ENCODE measurements at regions not wholly inside any gene's neighbourhood (a gene's known extent, or its start where the extent isn't known, plus 50 kb on each side); places are given as distances from the start of the nearest gene placed in this dataset.
A peak's percentile ranks its signal among the peaks of the same experiment; 100 is the strongest.

DNA sequence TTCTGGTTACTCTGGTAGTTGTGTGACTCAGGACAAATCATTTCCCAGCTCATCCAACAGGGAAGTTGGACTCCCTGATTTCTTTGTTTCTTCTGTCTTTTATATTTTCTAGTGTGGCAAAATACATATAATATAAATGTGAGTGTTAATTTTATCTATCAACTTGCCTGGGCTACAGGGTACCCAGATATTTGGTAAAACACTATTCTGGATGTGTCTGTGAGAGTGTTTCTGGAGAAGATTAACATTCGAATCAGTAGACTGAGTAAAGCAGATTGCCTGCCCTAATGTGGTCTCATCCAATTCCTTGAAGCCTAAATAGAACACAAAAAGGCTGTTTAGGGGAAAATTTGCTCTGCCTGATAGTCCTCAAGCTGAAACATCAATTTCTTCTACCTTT lies 91.1 kb upstream of the EPCAM start:
- DNase-seq (ENCODE audit: low read depth), result no peak
- TF ChIP-seq, protein P1, sequence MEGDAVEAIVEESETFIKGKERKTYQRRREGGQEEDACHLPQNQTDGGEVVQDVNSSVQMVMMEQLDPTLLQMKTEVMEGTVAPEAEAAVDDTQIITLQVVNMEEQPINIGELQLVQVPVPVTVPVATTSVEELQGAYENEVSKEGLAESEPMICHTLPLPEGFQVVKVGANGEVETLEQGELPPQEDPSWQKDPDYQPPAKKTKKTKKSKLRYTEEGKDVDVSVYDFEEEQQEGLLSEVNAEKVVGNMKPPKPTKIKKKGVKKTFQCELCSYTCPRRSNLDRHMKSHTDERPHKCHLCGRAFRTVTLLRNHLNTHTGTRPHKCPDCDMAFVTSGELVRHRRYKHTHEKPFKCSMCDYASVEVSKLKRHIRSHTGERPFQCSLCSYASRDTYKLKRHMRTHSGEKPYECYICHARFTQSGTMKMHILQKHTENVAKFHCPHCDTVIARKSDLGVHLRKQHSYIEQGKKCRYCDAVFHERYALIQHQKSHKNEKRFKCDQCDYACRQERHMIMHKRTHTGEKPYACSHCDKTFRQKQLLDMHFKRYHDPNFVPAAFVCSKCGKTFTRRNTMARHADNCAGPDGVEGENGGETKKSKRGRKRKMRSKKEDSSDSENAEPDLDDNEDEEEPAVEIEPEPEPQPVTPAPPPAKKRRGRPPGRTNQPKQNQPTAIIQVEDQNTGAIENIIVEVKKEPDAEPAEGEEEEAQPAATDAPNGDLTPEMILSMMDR (IDR thresholded peaks at IDR 0.05; ENCODE audit: insufficient read depth, low read depth, low read length, missing control alignments), result no peak
- no peak overlapping the region for H3K4me3 ChIP-seq (ENCODE audit: low read length)

DNA sequence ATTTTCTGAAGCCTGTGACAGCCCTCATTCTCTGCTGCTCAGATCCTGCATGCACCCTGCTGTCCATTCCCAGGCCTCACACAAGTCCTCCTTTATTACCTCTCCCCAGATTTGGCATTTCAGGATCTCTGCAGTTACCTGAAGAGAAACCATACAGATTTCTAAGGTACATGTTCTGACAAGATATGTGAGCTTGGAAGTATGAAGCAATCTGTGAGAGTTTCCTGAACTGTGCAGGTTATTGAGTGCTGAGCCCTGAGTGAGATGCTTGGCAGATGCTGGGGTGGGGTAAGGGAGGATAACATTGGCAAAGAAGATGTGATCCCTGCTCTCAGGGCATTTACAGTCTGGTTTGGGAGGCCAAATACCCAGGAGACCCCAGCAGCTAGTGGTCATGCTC lies 91.9 kb upstream of the EPCAM start:
- TF ChIP-seq, protein P1 (IDR thresholded peaks at IDR 0.05; ENCODE audit: insufficient read depth, low read depth, low read length, missing control alignments), result no peak
- peak; percentile 85 for DNase-seq (ENCODE audit: low read depth)
- H3K4me3 ChIP-seq (ENCODE audit: low read length), result no peak overlapping the region

DNA sequence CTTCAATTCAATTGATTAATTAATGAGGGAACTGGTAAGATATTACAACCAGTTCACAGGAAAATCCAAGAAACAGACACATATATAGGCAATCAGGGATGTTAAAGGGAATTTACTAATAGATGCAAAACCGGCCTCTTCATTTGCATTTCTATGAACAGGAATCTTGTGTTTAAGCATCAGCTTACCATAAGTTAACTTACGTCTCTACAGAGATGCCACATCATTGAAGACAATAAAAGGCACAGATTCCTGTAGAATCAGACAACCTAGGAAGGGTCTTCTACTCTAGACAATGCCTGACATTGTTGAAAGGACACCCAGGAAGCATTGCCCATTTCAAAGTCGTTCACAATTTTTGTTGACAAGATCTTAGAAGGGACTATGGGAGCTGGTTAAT lies 93.0 kb upstream of the EPCAM start:
- DNase-seq (ENCODE audit: low read depth), result no peak
- TF ChIP-seq, protein P1 (IDR thresholded peaks at IDR 0.05; ENCODE audit: insufficient read depth, low read depth, low read length, missing control alignments), result no peak
- H3K4me3 ChIP-seq (ENCODE audit: low read length), result no peak overlapping the region

DNA sequence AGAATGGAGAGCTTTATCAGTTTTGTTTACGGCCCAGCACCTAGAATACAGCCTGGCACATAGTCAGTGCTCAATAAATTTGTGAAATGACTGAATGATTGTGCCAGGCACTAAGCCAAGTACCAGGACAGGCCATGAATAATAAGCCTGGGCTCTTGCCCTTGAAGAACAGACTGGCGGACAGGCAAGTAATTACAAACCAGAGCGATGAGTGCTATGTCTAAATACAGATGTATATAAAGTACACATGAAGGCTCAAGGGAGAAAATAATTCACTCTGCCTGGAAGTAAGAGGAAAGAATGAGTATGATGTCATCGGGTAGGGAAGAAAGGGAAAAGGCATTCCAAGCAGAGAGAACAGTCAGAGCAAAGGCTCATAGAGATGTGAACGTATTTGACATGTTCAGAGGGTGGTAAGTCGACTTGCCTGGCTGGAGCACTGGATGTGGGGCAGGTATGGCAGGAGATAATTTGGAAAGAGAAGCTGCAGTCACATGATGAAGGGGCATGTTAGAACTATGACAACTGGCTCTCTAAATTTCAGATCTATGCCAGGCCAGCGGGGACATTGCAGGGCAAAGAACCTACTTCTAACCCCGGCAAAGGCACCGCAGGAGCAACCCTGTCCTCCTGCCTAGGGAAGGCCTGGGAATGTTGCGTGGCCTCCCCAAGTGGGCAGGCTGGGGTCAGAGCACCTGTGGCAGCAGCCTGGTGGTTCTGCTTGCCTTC lies 94.9 kb upstream of the EPCAM start:
- H3K4me3 ChIP-seq (ENCODE audit: low read length), result no peak overlapping the region
- TF ChIP-seq, protein P1 (IDR thresholded peaks at IDR 0.05; ENCODE audit: insufficient read depth, low read depth, low read length, missing control alignments), result no peak
- DNase-seq (ENCODE audit: low read depth), result peak; percentile 59

DNA sequence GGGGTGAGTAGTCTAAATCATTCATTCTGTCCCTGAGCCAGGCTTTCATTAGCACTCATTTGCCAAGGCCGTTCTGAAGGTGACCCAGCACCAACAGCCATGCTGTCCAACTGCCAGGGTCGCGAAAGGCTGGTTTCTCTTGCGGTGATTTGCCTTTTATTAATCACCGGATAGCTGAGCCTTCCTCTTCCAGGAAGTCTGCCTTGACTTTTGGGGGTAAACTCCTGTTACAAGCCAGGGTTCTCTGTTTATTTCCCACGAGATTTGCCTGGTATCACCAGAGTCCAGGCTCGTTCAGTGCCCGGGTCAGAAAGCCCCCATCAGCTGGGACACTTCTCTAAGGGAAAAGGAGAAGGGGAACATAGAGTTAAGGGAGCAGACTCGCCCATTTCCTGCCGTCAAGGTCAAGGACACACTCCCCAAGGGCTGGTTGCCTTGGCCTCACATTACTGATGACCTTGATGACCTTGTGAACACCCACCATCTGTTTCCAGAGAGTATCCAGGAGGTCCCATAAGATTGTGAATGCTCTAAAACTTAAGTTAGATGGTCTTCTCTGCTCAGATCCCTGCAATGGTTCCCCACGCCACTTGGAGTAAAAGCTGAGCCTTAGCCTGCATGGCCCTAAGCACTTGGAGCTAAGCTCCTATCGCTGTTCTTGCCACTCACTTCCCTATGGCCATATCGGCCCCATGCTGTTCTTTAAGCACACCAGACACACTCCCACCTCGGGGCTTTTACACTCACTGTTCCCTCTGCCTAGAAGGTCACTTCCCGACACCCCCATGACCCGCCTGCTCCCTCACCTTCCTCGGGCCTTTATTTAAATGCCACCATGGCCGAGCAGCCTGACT lies 96.0 kb upstream of the EPCAM start:
- TF ChIP-seq, protein P1 (IDR thresholded peaks at IDR 0.05; ENCODE audit: insufficient read depth, low read depth, low read length, missing control alignments), result no peak
- no peak overlapping the region for H3K4me3 ChIP-seq (ENCODE audit: low read length)
- no peak for DNase-seq (ENCODE audit: low read depth)

DNA sequence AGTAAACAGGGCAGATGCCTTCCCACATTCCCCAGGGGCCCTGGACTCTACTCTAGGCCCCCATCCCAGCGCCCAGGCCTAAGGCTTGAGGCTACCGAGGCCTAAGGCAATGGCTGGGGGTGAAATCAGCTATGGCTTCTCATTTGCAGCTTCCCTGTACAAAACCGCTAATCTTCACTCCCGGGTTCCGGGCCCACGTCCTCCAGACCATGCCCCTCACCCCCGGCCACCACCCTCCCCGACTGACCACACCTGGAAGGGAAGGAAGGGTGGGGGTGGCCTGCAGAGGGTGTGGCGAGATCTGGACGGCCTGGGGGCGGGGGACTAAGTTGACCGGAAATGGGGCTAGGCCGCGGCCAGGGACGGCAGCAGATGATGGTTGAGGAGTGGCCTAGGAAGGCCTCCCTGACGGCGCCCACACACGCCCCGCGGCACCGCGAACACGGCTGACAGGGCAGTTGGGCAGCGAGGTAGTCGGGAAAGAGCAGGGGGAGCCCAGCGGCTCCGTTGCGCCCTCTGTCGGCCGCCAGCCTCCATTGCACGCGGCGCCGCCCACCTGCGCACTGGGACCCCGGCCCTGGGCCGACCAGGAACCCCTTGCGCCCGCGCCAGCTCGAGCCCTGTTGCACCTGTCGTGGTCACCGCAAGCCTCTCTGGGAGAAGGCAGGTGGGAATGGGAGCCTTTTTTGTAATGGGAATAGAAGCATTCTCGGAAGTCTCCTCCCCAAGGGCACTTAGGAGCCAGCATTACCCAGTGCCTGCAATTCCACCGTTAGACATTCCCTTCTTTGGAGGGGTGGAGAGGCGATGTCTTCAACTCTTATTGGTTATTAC lies 95.9 kb upstream of the CALM2 start:
- TF ChIP-seq, protein P1 (IDR thresholded peaks at IDR 0.05; ENCODE audit: insufficient read depth, low read depth, low read length, missing control alignments), result peak; percentile 62
- H3K4me3 ChIP-seq (ENCODE audit: low read length), result peak overlapping the region; percentile 22

More for the DNA sequence above, 95.9 kb upstream of the CALM2 start:
- DNase-seq (ENCODE audit: low read depth), result peak; percentile 46

Measured in epithelial cell of esophagus (primary cell).